K562 (cell line): ENCODE measurements at regions not wholly inside any gene's neighbourhood (a gene's known extent, or its start where the extent isn't known, plus 50 kb on each side); places are given as distances from the start of the nearest gene placed in this dataset.

Source experiments
- ATAC-seq: fragments of 200-7000 bp; cut with Tn5 transposase; 3 replicates; pipeline ENCODE4 v1.9.1; 2020; ENCODE audit warnings: moderate library complexity
- BruUV-seq: library from RNA; stranded (reverse); fragments of 400-500 nt; replicated peaks from 2 replicates; lab custom pipeline; 2021; lab: Mats Ljungman, UMichigan
- CTCF ChIA-PET: fragments of 300-600 bp; formaldehyde crosslinking; extraction: SDS; loops from one replicate; lab custom pipeline; 2021; ENCODE audit warnings: low intra/inter-chr PET ratio; lab: Yijun Ruan, JAX
- POLR2A ChIA-PET: fragments of 300-600, 350-650 bp; sonication (Branson Sonifier 250); formaldehyde crosslinking; extraction: SDS; loops from one replicate; lab custom pipeline; 2021; ENCODE audit warnings: antibody characterized with exemption, inconsistent platforms; lab: Yijun Ruan, JAX
- DNase-seq, 4 experiments: peaks; one replicate each; pipeline versions ENCODE4 v3.0.0 to v3.0.0-alpha.2; 2011 to 2018; ENCODE audit warnings: low spot score in 3 of 4, mixed read lengths in 3 of 4; ENCODE audit errors: extremely low read depth in 1 of 4
- FAIRE-seq: peaks from 2 replicates; lab custom pipeline; 2011; peaks lifted over from hg19 to GRCh38; lab: Jason Lieb, UNC
- H2AFZ ChIP-seq: 2 replicates; pipeline ENCODE4 v1.6.0; 2011; ENCODE audit warnings: low read depth, low read length, control low read depth, inconsistent platforms
- H3K27ac ChIP-seq: fragments of 200-600 bp; 3 replicates; pipeline ENCODE4 v1.8.0; 2011; ENCODE audit warnings: low read depth, mild to moderate bottlenecking, control low read depth, inconsistent platforms, low read length, moderate library complexity, mixed read lengths; ENCODE audit errors: extremely low read depth
- H3K27me3 ChIP-seq, 2 experiments: fragments of 300-600 bp in 1 of 2; 2 replicates in 1 of 2; 3 replicates in 1 of 2; pipeline versions ENCODE4 v1.6.0 to v1.8.0; 2011; ENCODE audit warnings: inconsistent platforms in 2 of 2, low read length in 2 of 2, mild to moderate bottlenecking in 1 of 2, mixed read lengths in 1 of 2, moderate library complexity in 1 of 2; ENCODE audit not compliant: control insufficient read depth in 2 of 2, insufficient read depth in 2 of 2
- H3K36me3 ChIP-seq: fragments of 300-600 bp; 3 replicates; pipeline ENCODE4 v1.8.0; 2011; ENCODE audit warnings: mild to moderate bottlenecking, low read length, inconsistent platforms; ENCODE audit not compliant: control insufficient read depth, insufficient read depth
- H3K4me1 ChIP-seq, 2 experiments: fragments of 200-600 bp in 1 of 2; replicated peaks in 1 of 2; 2 replicates in 1 of 2; 3 replicates in 1 of 2; pipeline versions ENCODE4 v1.5.1 to v1.8.0; 2011; ENCODE audit warnings: inconsistent platforms in 2 of 2, low read length in 2 of 2, mild to moderate bottlenecking in 1 of 2, mixed read lengths in 1 of 2, moderate library complexity in 1 of 2; ENCODE audit not compliant: control insufficient read depth in 2 of 2, insufficient read depth in 2 of 2
- H3K4me2 ChIP-seq: 2 replicates; pipeline ENCODE4 v1.6.1; 2011; ENCODE audit warnings: low read length, control low read depth, inconsistent platforms, mixed read lengths; ENCODE audit not compliant: insufficient read depth
- H3K4me3 ChIP-seq: fragments of 200-600 bp; sonication (generic), shearing (Covaris generic); 2 replicates; pipeline ENCODE4 v1.5.1; 2016; ENCODE audit warnings: control low read depth, inconsistent platforms
- H3K79me2 ChIP-seq: fragments of 200-600 bp; 3 replicates; pipeline ENCODE4 v1.8.0; 2011; ENCODE audit warnings: low read length, inconsistent platforms; ENCODE audit not compliant: control insufficient read depth, insufficient read depth
- H3K9ac ChIP-seq, 2 experiments: 2 replicates each; pipeline versions ENCODE4 v1.6.0 to v1.6.1; 2011; ENCODE audit warnings: low read depth in 2 of 2, low read length in 2 of 2, control low read depth in 1 of 2, inconsistent platforms in 1 of 2, mild to moderate bottlenecking in 1 of 2, mixed read lengths in 1 of 2; ENCODE audit not compliant: insufficient read depth in 1 of 2
- H3K9me1 ChIP-seq: one replicate; pipeline ENCODE4 v1.6.0; 2011; ENCODE audit warnings: inconsistent platforms, mild to moderate bottlenecking, low read length, moderate library complexity; ENCODE audit not compliant: control insufficient read depth, insufficient read depth
- H3K9me3 ChIP-seq: replicated peaks from 2 replicates; pipeline ENCODE4 v1.5.1; 2011; ENCODE audit warnings: low read depth, low read length, inconsistent platforms; ENCODE audit not compliant: control insufficient read depth, insufficient read depth
- H4K20me1 ChIP-seq: replicated peaks from 2 replicates; pipeline ENCODE4 v1.6.1; 2011; ENCODE audit warnings: low read length, inconsistent platforms, mixed read lengths; ENCODE audit not compliant: control insufficient read depth, insufficient read depth
- BCOR ChIP-seq: fragments of 450-650 bp; IDR thresholded peaks from 2 replicates; pipeline ENCODE4 v1.6.1; 2016
- CEBPG ChIP-seq, 3 experiments: fragments of 200-800 bp in 1 of 3; sonication (Bioruptor generic) in 1 of 3; sonication (generic) in 1 of 3; formaldehyde crosslinking in 1 of 3; IDR thresholded peaks in 2 of 3; conservative IDR thresholded peaks in 1 of 3; 2 replicates each; pipeline versions ENCODE4 v1.6.1 to v1.8.0; 2016 to 2022; ENCODE audit warnings: missing compliant biosample characterization in 2 of 3, missing genetic modification characterization in 2 of 3, mild to moderate bottlenecking in 1 of 3, missing genetic modification reagents in 1 of 3
- CHCHD3 ChIP-seq: fragments of 250-450 bp; sonication (Bioruptor Pico); IDR thresholded peaks from 2 replicates; pipeline ENCODE4 v2.1.2; 2022; ENCODE audit warnings: mild to moderate bottlenecking
- HNRNPH1 ChIP-seq: fragments of 200-400 bp; formaldehyde crosslinking; optimal IDR thresholded peaks from 2 replicates; pipeline ENCODE3; 2017; ENCODE audit warnings: low read depth, mild to moderate bottlenecking, low read length, moderate library complexity
- MED1 ChIP-seq: sonication (generic); formaldehyde crosslinking; IDR thresholded peaks from 2 replicates; pipeline ENCODE4 v1.8.1; 2023; ENCODE audit warnings: missing genetic modification reagents, borderline replicate concordance
- POLR2G ChIP-seq: fragments of 200-400 bp; formaldehyde crosslinking; IDR thresholded peaks from 2 replicates; pipeline ENCODE4 v1.6.1; 2017; ENCODE audit warnings: low read depth, mild to moderate bottlenecking, antibody characterized with exemption, low read length, moderate library complexity
- SETDB1 ChIP-seq: IDR thresholded peaks from one replicate; pipeline ENCODE4 v1.6.1; 2012; ENCODE audit warnings: low read length, control low read depth, inconsistent platforms
- SMARCC2 ChIP-seq: fragments of 450-650 bp; IDR thresholded peaks from 2 replicates; pipeline ENCODE4 v1.6.1; 2017; ENCODE audit warnings: antibody characterized with exemption, moderate library complexity, mild to moderate bottlenecking, low read depth
- STAT5A ChIP-seq: IDR thresholded peaks from 2 replicates; pipeline ENCODE4 v1.6.1; 2012; ENCODE audit warnings: low read length, inconsistent platforms, borderline replicate concordance
- ZC3H11A ChIP-seq: IDR thresholded peaks from 2 replicates; pipeline ENCODE4 v1.6.1; 2012; ENCODE audit warnings: low read depth, low read length, improper control_type of control experiment
- ZFP36 ChIP-seq: fragments of 150-350 bp; IDR thresholded peaks from 2 replicates; pipeline ENCODE4 v1.6.1; 2018; ENCODE audit warnings: low read length, low read depth; ENCODE audit not compliant: partially characterized antibody
- ZNF121 ChIP-seq: sonication (generic); formaldehyde crosslinking; conservative IDR thresholded peaks from 2 replicates; pipeline ENCODE4 v1.8.0; 2022; ENCODE audit warnings: missing genetic modification reagents
- ZNF146 ChIP-seq: IDR thresholded peaks from one replicate; pipeline ENCODE4 v1.6.1; 2018; ENCODE audit warnings: missing compliant biosample characterization; ENCODE audit not compliant: unreplicated experiment
- ZNF75A ChIP-seq: fragments of 450-650 bp; formaldehyde crosslinking; IDR thresholded peaks from 2 replicates; pipeline ENCODE4 v1.4.0; 2020; ENCODE audit warnings: mild to moderate bottlenecking
- ZNF785 ChIP-seq: fragments of 250-450 bp; sonication (Bioruptor Pico); IDR thresholded peaks from 2 replicates; pipeline ENCODE4 v1.4.0; 2020; ENCODE audit warnings: mild to moderate bottlenecking
- ZSCAN32 ChIP-seq: fragments of 450-650 bp; formaldehyde crosslinking; IDR thresholded peaks from 2 replicates; pipeline ENCODE4 v1.4.0; 2020; ENCODE audit warnings: mild to moderate bottlenecking, moderate library complexity
- WGBS: fragments of 100-300 bp; shearing (Covaris generic); methylation state at CpG from one replicate; pipeline ENCODE4 v1.1.6; 2016; ENCODE audit warnings: low coverage, mixed read lengths; ENCODE audit not compliant: insufficient coverage; ENCODE audit errors: missing lambda C conversion rate; 5-methylcytosine and 5-hydroxymethylcytosine counted together
- in situ Hi-C: fragments of 300-500 bp; cut with MboI; formaldehyde crosslinking; loops from 4 replicates; pipeline ENCODE4 v1.15.0; 2018; ENCODE audit warnings: inconsistent platforms, mixed read lengths
- intact Hi-C: fragments of 100-400 bp; cut with micrococcal nuclease; formaldehyde crosslinking; loops from 2 replicates; pipeline ENCODE4 v1.14.2; 2022
- TF ChIP-seq, protein P1 (sequence below): fragments of 250-450 bp; sonication (Bioruptor Pico); IDR thresholded peaks from 2 replicates; pipeline ENCODE4 v1.5.0; 2020; ENCODE audit warnings: mild to moderate bottlenecking
- TF ChIP-seq, protein P2 (sequence below): fragments of 250-450 bp; sonication (Bioruptor Pico); IDR thresholded peaks from 2 replicates; pipeline ENCODE4 v1.5.0; 2021
- TF ChIP-seq, protein P3 (sequence below): sonication (generic); formaldehyde crosslinking; IDR thresholded peaks from 2 replicates; pipeline ENCODE4 v1.8.1; 2023; ENCODE audit warnings: mild to moderate bottlenecking, missing genetic modification reagents

DNA sequence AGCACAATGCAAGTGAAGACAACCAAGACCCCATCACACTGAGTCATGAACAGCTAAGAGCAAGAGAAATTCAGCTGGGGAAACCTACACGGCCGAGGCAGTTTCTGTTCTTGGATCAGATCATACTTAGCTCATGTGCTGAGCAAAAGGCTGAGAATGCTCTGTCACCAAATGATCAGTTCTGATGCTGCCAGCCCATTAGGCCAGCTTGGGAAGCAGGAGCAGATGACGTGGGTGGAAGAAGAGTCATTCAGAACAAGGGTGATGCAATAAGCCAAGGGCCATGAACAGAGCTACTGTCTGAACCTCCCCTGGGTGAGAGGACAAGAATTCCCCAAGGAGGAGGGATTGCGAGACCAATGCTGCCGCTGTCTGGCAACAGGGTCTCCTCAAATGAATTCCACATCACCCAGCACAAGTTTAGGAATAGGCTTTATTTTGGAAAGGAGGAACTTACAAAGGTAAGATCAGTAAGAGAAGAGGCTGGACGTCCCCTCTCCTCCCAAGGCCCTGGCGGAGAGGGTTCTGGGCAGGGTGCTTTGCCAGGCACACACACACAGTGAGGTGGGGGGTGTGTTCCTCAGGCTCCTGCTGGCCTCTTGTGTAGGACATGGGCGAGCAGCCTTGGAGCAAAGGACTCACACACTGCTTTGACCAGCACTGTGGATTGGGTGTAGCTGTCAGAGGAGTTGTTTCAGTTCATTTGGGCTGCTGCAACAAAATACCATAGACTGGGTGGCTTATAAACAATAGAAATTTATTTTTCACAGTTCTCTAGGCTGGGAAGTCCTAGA lies 65.6 kb upstream of the CTXND1 start:
- intact Hi-C loops = no loop called here
- in situ Hi-C loops = no loop called here
- Histone ChIP-seq H3K79me2 (no peaks in the 10 kb centered on the region), H4K20me1 (no peaks in the 10 kb centered on the region), H3K9ac (no peak overlapping the region), H3K9me1 (no peaks in the 10 kb centered on the region), H3K4me2 (peak overlapping the region; percentile 21; the same call in 1 of the 2 replicates), H3K4me3 (no peak overlapping the region), H3K36me3 (no peaks in the 10 kb centered on the region), H2AFZ (no peak overlapping the region), H3K9me3 (no peaks in the 10 kb centered on the region), H3K27ac (no peak overlapping the region; the same call in 2 of the 3 replicates), H3K4me1 (no peaks in the 10 kb centered on the region), H3K27me3 (peaks cover 2 to 8% of the 10 kb centered on the region in 2 experiments; a peak in 2 of 5 replicates)
- ChIA-PET CTCF (no interaction called here), POLR2A (interaction anchor here (0.6 to 1.2 kb wide), 4 partner anchors 9 to 1009 kb away, joined by 3 read pairs; no protein-coding TSS in a partner anchor)
- DNase-seq (peak in 2 of 4 experiments; percentile 17 to 25), FAIRE-seq (peak; percentile 46), ATAC-seq (peak; percentile 79)
- 10% methylated on average over 7 of the region's 8 CpGs for WGBS
- BruUV-seq = no TSS peak
- TF ChIP-seq SETDB1 (no peak), ZC3H11A (no peak), MED1 (CRISPR knock-in tag) (no peak), BCOR (no peak), CHCHD3 (CRISPR knock-in tag) (no peak), ZNF146 (CRISPR knock-in tag) (no peak), ZNF785 (CRISPR knock-in tag) (no peak), ZFP36 (no peak), SMARCC2 (no peak), CEBPG (CRISPR knock-in tag; IDR thresholded peaks at IDR 0.05) (peak; percentile 55; the same call in 1 of the 2 replicates), CEBPG (tag; conservative IDR thresholded peaks at IDR 0.05 in 1 of 2, IDR thresholded peaks at IDR 0.05 in 1 of 2) (peak; percentile 95 to 98), POLR2G (no peak), HNRNPH1 (no peak), STAT5A (no peak), ZSCAN32 (CRISPR knock-in tag) (peak; percentile 67; the same call in 1 of the 2 replicates), ZNF121 (CRISPR knock-in tag) (no peak), ZNF75A (CRISPR knock-in tag) (no peak)
- TF ChIP-seq, protein P1, sequence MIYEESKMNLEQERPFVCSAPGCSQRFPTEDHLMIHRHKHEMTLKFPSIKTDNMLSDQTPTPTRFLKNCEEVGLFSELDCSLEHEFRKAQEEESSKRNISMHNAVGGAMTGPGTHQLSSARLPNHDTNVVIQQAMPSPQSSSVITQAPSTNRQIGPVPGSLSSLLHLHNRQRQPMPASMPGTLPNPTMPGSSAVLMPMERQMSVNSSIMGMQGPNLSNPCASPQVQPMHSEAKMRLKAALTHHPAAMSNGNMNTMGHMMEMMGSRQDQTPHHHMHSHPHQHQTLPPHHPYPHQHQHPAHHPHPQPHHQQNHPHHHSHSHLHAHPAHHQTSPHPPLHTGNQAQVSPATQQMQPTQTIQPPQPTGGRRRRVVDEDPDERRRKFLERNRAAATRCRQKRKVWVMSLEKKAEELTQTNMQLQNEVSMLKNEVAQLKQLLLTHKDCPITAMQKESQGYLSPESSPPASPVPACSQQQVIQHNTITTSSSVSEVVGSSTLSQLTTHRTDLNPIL = no peak
- TF ChIP-seq, protein P2, sequence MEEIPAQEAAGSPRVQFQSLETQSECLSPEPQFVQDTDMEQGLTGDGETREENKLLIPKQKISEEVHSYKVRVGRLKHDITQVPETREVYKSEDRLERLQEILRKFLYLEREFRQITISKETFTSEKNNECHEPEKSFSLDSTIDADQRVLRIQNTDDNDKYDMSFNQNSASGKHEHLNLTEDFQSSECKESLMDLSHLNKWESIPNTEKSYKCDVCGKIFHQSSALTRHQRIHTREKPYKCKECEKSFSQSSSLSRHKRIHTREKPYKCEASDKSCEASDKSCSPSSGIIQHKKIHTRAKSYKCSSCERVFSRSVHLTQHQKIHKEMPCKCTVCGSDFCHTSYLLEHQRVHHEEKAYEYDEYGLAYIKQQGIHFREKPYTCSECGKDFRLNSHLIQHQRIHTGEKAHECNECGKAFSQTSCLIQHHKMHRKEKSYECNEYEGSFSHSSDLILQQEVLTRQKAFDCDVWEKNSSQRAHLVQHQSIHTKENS (CRISPR knock-in tag) = no peak
- TF ChIP-seq, protein P3, sequence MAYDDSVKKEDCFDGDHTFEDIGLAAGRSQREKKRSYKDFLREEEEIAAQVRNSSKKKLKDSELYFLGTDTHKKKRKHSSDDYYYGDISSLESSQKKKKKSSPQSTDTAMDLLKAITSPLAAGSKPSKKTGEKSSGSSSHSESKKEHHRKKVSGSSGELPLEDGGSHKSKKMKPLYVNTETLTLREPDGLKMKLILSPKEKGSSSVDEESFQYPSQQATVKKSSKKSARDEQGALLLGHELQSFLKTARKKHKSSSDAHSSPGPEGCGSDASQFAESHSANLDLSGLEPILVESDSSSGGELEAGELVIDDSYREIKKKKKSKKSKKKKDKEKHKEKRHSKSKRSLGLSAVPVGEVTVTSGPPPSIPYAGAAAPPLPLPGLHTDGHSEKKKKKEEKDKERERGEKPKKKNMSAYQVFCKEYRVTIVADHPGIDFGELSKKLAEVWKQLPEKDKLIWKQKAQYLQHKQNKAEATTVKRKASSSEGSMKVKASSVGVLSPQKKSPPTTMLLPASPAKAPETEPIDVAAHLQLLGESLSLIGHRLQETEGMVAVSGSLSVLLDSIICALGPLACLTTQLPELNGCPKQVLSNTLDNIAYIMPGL = no peak
